ENCODE measurements at regions not wholly inside any gene's neighbourhood (a gene's known extent, or its start where the extent isn't known, plus 50 kb on each side); places are given as distances from the start of the nearest gene placed in this dataset.

DNA sequence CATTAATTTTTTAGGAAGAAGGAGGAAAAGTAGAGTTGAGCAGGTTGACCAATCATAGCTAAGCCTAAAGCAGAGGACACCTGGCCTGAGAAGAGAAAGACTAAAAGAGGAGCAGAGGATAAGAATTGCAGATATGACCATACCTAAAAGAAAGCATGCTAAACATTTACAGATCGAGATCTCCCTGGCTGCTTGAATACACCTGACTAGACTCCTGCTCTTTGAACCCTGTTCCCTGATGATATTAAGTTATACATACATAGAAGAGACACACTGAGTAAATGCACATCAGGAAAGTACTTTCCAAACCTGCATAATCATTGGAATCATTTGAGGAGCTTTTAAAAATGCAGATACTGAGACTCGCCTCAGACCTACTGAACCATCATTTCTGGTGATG lies 232.3 kb upstream of the ELL2 start:
- no peaks in the 10 kb centered on the region for H3K27me3 ChIP-seq (ENCODE audit: insufficient read depth, poor library complexity, severe bottlenecking)
- no peak overlapping the region for H3K4me3 ChIP-seq (replicated peaks; ENCODE audit: insufficient read depth, low read length)
- no peak for TF ChIP-seq GABPA (IDR thresholded peaks at IDR 0.05; ENCODE audit: low read depth)
- TF ChIP-seq, protein P1, sequence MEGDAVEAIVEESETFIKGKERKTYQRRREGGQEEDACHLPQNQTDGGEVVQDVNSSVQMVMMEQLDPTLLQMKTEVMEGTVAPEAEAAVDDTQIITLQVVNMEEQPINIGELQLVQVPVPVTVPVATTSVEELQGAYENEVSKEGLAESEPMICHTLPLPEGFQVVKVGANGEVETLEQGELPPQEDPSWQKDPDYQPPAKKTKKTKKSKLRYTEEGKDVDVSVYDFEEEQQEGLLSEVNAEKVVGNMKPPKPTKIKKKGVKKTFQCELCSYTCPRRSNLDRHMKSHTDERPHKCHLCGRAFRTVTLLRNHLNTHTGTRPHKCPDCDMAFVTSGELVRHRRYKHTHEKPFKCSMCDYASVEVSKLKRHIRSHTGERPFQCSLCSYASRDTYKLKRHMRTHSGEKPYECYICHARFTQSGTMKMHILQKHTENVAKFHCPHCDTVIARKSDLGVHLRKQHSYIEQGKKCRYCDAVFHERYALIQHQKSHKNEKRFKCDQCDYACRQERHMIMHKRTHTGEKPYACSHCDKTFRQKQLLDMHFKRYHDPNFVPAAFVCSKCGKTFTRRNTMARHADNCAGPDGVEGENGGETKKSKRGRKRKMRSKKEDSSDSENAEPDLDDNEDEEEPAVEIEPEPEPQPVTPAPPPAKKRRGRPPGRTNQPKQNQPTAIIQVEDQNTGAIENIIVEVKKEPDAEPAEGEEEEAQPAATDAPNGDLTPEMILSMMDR (IDR thresholded peaks at IDR 0.05; ENCODE audit: insufficient read depth, low read length): no peak
- DNase-seq (ENCODE audit: low read depth in 1 of 2, low spot score in 1 of 2): no peak
- no peak overlapping the region for H3K27ac ChIP-seq (replicated peaks)

DNA sequence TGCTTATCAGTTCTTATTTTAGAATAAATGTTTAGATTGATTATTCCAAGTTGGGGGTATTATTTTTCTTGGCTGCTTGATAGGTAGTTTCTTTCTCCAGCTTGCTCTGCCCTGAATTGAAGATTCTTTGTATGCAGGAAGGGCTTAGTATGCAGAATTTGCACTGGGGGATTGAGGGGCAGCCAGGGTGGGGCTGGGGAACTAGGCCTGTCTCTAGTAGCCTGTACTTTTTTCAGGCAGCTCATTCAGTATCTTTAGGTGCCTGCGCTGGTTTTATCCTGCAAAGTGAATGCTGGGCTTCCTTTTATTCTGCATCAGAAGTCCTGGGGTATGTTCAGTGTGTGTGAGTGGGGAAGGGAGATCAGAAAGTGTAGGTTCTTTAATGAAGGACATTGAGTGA lies 228.3 kb upstream of the ELL2 start:
- no peak overlapping the region for H3K27ac ChIP-seq (replicated peaks)
- no peaks in the 10 kb centered on the region for H3K27me3 ChIP-seq (ENCODE audit: insufficient read depth, poor library complexity, severe bottlenecking)
- H3K4me3 ChIP-seq (replicated peaks; ENCODE audit: insufficient read depth, low read length): no peak overlapping the region
- TF ChIP-seq, protein P1 (IDR thresholded peaks at IDR 0.05; ENCODE audit: insufficient read depth, low read length): no peak
- no peak for TF ChIP-seq GABPA (IDR thresholded peaks at IDR 0.05; ENCODE audit: low read depth)
- TF ChIP-seq POLR2AphosphoS5 (IDR thresholded peaks at IDR 0.05; ENCODE audit: low read depth): no peak
- TF ChIP-seq, protein P2, sequence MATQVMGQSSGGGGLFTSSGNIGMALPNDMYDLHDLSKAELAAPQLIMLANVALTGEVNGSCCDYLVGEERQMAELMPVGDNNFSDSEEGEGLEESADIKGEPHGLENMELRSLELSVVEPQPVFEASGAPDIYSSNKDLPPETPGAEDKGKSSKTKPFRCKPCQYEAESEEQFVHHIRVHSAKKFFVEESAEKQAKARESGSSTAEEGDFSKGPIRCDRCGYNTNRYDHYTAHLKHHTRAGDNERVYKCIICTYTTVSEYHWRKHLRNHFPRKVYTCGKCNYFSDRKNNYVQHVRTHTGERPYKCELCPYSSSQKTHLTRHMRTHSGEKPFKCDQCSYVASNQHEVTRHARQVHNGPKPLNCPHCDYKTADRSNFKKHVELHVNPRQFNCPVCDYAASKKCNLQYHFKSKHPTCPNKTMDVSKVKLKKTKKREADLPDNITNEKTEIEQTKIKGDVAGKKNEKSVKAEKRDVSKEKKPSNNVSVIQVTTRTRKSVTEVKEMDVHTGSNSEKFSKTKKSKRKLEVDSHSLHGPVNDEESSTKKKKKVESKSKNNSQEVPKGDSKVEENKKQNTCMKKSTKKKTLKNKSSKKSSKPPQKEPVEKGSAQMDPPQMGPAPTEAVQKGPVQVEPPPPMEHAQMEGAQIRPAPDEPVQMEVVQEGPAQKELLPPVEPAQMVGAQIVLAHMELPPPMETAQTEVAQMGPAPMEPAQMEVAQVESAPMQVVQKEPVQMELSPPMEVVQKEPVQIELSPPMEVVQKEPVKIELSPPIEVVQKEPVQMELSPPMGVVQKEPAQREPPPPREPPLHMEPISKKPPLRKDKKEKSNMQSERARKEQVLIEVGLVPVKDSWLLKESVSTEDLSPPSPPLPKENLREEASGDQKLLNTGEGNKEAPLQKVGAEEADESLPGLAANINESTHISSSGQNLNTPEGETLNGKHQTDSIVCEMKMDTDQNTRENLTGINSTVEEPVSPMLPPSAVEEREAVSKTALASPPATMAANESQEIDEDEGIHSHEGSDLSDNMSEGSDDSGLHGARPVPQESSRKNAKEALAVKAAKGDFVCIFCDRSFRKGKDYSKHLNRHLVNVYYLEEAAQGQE (IDR thresholded peaks at IDR 0.05; ENCODE audit: insufficient replicate concordance, low read depth): no peak
- TF ChIP-seq SPI1 (IDR thresholded peaks at IDR 0.05; ENCODE audit: borderline replicate concordance, low read depth): no peak
- no peak for DNase-seq (ENCODE audit: low read depth in 1 of 2, low spot score in 1 of 2)

DNA sequence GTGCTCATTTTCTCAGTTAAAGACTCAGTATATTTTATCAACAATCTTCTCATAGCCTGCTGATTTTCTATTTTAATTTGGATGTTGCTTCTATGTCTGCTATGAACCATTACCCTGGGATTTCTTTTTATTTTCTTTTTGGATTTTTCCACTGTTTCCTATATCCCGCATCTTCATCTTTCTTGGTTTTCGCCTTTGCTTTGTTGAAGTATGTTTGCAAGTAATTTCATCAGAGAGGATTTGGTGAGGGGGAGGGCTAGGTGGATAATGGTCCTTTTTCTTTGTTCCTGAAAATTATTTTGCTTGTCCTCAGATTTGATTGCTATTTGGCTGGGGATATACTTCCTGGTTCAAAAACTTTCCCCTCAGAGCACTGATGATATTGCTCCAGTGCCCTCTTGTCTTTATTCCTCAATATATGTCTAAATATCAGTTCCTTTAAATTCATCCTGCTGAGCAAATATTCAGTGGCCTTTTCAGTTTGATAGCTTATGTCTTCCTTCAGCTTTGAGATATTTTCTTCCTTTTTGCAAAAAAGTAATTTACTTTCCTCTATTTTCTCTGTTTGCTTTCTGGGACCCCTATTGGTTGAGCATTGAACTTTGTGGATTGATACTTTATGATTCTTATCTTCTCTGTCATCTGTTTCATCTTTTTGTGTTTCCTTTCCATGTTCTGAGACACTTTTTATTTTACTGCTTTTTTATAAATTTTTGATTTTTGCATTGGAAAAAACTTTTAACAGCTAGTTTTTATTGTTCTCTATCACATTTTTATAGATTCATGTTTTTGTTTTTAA lies 227.6 kb upstream of the ELL2 start:
- DNase-seq (ENCODE audit: low read depth in 1 of 2, low spot score in 1 of 2): no peak
- TF ChIP-seq SPI1 (IDR thresholded peaks at IDR 0.05; ENCODE audit: borderline replicate concordance, low read depth) (no peak), GABPA (IDR thresholded peaks at IDR 0.05; ENCODE audit: low read depth) (no peak)
- TF ChIP-seq, protein P2 (IDR thresholded peaks at IDR 0.05; ENCODE audit: insufficient replicate concordance, low read depth): no peak
- TF ChIP-seq, protein P1 (IDR thresholded peaks at IDR 0.05; ENCODE audit: insufficient read depth, low read length): no peak
- Histone ChIP-seq H3K4me3 (replicated peaks; ENCODE audit: insufficient read depth, low read length) (no peak overlapping the region), H3K27me3 (ENCODE audit: insufficient read depth, poor library complexity, severe bottlenecking) (no peaks in the 10 kb centered on the region), H3K27ac (replicated peaks) (no peak overlapping the region)
